Globus pallidus (tissue), 1 donor: ENCODE measurements at regions not wholly inside any gene's neighbourhood (a gene's known extent, or its start where the extent isn't known, plus 50 kb on each side); places are given as distances from the start of the nearest gene placed in this dataset.
"Not testable (repeated sequence)": the region's sequence is repeated elsewhere in the genome, so short reads cannot be mapped to it uniquely, and the experiment has no call there.

Source experiments
- DNase-seq: peaks from one replicate; pipeline ENCODE4 v3.0.0-alpha.2; 2015; ENCODE audit warnings: low spot score

DNA sequence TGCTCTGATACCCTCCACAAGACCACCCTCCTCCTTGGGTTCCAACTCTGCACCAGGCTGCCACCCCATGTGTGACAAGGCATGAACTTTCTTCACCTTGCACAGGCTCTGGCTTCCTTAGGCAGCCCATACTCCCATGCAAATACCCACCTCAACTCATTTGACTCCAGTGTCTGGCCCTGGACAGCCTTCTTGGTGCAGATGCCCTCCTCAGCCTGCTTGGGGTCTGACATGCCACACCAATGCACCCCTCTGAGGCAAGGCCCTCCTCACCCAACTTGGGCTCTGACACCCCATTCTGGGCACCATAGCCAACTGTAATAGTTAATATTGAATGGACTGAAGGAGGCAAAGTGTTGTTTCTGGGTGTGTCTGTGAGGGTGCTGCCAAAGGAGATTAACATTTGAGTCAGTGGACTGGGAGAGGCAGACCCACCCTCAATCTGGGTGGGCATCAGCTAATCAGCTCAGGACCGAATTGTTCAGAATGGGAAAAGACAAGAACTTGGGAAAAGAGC is 115.0 kb upstream of the EPB41L4A start:
- no peak for DNase-seq

GRCh38 chr5:112534611-112535255 is 115.7 kb upstream of the EPB41L4A start:
- DNase-seq, result no peak

GRCh38 chr5:112535356-112535755 is 116.3 kb upstream of the EPB41L4A start:
- no peak for DNase-seq

DNA sequence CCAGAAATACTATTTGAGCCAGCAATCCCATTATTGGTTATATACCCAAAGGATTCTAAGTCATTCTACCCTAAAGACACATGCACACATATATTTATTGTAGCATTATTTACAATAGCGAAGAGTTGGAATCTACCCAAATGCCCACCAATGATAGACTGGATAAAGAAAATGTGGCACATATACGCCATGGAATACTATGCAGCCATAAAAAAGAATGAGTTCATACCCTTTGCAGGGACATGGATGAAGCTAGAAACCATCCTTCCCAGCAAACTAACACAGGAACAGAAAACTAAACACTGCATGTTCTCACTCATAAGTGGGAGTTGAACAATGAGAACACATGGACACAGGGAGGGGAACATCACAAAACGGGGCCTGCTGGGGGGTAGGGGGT is 125.5 kb upstream of the EPB41L4A start:
- not testable (repeated sequence) for DNase-seq

- no peak for DNase-seq
Measured at GRCh38 chr5:112546946-112547592, 128.0 kb upstream of the EPB41L4A start.

GRCh38 chr5:112548246-112548881 is 129.3 kb upstream of the EPB41L4A start:
- no peak for DNase-seq

GRCh38 chr5:112549127-112549526 is 130.1 kb upstream of the EPB41L4A start:
- DNase-seq, result no peak

GRCh38 chr5:112549605-112550166 is 130.6 kb upstream of the EPB41L4A start:
- DNase-seq, result no peak

GRCh38 chr5:112551419-112552032 is 132.4 kb upstream of the EPB41L4A start:
- DNase-seq, result peak; percentile 80

DNA sequence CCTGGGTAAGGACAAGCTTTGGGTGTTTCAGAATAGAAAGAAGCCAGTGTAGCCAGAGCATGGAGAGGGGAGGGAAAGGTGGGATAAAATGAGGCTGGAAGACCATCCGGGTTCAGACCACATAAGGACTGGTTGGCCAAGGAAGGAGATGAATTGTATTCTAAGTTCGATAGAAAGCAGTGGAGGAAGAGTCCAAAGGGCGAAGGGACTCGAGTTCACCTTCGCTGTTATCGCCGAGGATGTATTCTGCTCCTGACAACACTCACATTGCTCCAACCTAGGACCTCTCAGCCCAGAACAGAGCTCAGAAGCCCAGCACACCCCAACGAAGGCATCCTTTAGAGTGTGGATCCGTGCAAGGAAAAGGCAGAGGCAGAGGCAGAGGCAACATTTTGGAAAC is 133.1 kb upstream of the EPB41L4A start:
- no peak for DNase-seq

- DNase-seq, result no peak
Measured at GRCh38 chr5:112552791-112553190, 133.7 kb upstream of the EPB41L4A start.

GRCh38 chr5:112554101-112554977 is 135.3 kb upstream of the EPB41L4A start:
- peak; percentile 37 for DNase-seq

DNA sequence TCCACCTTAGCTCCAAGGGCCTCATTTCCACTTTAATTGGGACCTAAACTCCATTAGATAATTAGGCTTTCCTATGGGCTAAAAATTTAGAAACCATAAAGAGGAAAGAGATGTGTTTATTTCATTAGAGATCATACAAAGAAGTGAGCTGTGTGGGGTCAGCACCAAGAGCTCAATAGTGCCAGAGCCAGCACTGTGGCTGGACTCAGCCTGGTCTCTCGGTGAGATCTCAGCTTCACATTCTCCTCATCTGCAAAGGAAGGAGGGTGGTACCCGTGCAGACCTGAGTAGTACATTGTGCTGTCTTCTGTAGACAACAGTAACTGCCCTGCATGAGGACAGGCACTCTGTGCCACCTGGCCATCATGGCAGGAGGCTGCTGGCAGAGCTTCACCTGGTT is 136.1 kb upstream of the EPB41L4A start:
- DNase-seq, result no peak

GRCh38 chr5:112555691-112556090 is 136.6 kb upstream of the EPB41L4A start:
- no peak for DNase-seq

DNA sequence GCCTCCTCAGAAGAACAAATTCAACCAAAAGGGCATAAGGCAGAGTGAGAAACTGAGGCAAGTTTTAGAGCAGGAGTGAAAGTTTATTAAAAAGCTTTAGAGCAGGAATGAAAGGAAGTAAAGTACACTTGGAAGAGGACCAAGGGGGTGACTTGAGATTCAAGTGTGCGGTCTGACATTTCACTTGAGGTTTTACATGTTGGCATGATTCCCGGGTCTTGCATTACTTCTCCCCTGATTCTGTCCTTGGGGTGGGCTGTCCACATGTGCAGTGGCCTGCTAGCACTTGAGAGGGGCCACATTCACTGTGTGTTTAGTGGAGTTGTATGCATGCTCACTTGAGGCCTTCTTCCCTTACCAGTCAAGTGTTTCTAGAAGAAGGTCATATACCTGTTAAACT is 140.4 kb upstream of the EPB41L4A start:
- DNase-seq, result not testable (repeated sequence)

- no peak for DNase-seq
Measured at GRCh38 chr5:112560371-112560770, 141.3 kb upstream of the EPB41L4A start.

DNA sequence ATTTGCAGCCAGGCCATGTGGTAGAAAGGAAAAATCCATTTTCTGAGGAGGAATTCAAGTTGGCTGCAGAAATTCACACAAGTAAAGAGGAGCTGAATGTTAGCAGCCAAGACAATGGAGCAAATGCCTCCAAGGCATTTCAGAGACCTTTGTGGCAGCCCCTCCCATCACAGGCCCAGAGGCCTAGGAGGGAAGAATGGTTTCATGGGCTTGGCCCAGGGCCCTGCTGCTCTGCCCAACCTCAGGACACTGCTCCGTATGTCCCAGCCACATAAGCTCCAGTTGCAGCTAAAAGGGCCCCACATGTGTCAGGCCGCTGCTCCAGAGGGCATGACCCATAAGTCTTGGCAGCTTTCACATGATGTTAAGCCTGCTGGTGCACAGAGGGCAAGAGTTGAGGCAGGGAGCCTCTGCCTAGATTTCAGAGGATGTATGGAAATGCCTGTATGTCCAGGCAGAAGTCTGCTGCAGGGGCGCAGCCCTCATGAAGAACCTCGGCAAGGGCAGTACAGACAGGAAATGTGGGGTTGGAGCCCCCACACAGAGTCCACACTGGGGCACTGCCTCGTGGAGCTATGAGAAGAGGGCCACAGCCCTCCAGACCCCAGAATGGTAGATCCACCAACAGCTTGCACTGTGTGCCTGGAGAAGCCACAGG is 144.2 kb upstream of the EPB41L4A start:
- DNase-seq, result no peak

DNA sequence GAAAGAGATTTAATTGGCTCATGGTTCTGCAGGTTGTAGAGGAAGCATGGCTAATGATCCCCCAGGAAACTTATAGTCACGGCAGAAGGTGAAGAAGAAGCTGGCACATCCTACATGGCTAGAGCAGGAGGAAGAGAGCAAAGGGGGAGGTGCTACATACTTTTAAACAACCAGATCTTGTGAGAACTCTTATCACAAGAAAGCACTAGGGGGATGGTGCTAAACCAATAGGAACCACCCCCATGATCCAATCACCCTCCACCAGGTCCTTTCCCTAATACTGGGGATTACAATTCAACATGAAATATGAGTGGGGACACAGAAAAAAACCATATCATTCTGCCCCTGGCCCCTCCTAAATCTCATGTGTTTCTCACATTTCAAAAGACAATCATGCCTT is 147.2 kb upstream of the EPB41L4A start:
- no peak for DNase-seq

GRCh38 chr5:112569596-112569995 is 150.5 kb upstream of the EPB41L4A start:
- no peak for DNase-seq

- no peak for DNase-seq
Measured at GRCh38 chr5:112570708-112571444, 151.8 kb upstream of the EPB41L4A start.
